Ovary (tissue), 7 donors: ENCODE measurements at regions not wholly inside any gene's neighbourhood (a gene's known extent, or its start where the extent isn't known, plus 50 kb on each side); places are given as distances from the start of the nearest gene placed in this dataset.

Experiments used
- DNase-seq, 5 donors: peaks; one replicate each; pipeline ENCODE4 v3.0.0-alpha.2; 2019 to 2020
- H3K27ac ChIP-seq, 2 donors: fragments of 200-600 bp; one replicate each; pipeline versions ENCODE4 v1.5.1 to v1.8.0; 2019 to 2022
- H3K27me3 ChIP-seq: fragments of 200-600 bp; one replicate; pipeline ENCODE4 v1.8.0; 2022
- H3K36me3 ChIP-seq: fragments of 200-600 bp; sonication (generic); one replicate; pipeline ENCODE4 v1.5.1; 2019
- H3K4me1 ChIP-seq: one replicate; pipeline ENCODE4 v1.8.1; 2013; ENCODE audit warnings: mild to moderate bottlenecking, moderate library complexity; ENCODE audit not compliant: insufficient read depth
- H3K4me3 ChIP-seq: fragments of 200-600 bp; sonication (generic); one replicate; pipeline ENCODE4 v1.5.1; 2017
- H3K9me3 ChIP-seq, 2 donors: fragments of 200-600 bp in 1 of 2; sonication (generic) in 1 of 2; one replicate each; pipeline versions ENCODE4 v1.5.1 to v1.8.1; 2013 to 2019; ENCODE audit warnings: mild to moderate bottlenecking in 1 of 2, moderate library complexity in 1 of 2
- CTCF ChIP-seq, 3 donors: fragments of 450-650 bp in 2 of 3; fragments of 200-600 bp in 1 of 3; IDR thresholded peaks; one replicate each; pipeline versions ENCODE4 v1.5.1 to v1.8.0; 2016 to 2022; ENCODE audit warnings: antibody characterized with exemption in 3 of 3, mild to moderate bottlenecking in 1 of 3
- EP300 ChIP-seq: sonication (generic); formaldehyde crosslinking; IDR thresholded peaks from one replicate; pipeline ENCODE4 v1.6.1; 2017; ENCODE audit warnings: antibody characterized with exemption
- POLR2A ChIP-seq: fragments of 450-650 bp; IDR thresholded peaks from one replicate; pipeline ENCODE4 v1.6.1; 2017; ENCODE audit warnings: antibody characterized with exemption, mild to moderate bottlenecking, moderate library complexity
- WGBS, 3 donors: extraction: QIAGEN DNeasy Blood & Tissue Kit in 1 of 3; methylation state at CpG; one replicate each; pipeline versions ENCODE4 v1.1.5 to v1.1.7; 2013 to 2017; 5-methylcytosine and 5-hydroxymethylcytosine counted together
- intact Hi-C, 4 donors: fragments of 100-400 bp; cut with DNase I; formaldehyde crosslinking; loops; one replicate each; pipeline versions ENCODE4 v1.11.0 to v1.15.1; 2022 to 2023
- donor health status: DM: no; HTN: no; CAD: no; lungs with moderate emphysema.
- donor health status: DM: no; HTN: no; CAD: no.
- donor health status: Bipolar disorder and iron deficiency.
- donor health status: DM: no; HTN: no; CAD: no.
- donor health status: DM: yes; HTN: yes; CAD: no.

GRCh38 chr6:164018133-164018532, 603.6 kb downstream of the QKI start:
- 68 to 76% (median 71%) methylated on average over 4 of the region's 4 CpGs for WGBS, 3 donors
- Histone ChIP-seq H3K27me3 (no peaks in the 10 kb centered on the region), H3K9me3 (no peaks in the 10 kb centered on the region), H3K4me1 (no peaks in the 10 kb centered on the region), H3K4me3 (no peak overlapping the region), H3K27ac (no peak overlapping the region), H3K36me3 (no peaks in the 10 kb centered on the region)
- TF ChIP-seq CTCF (IDR thresholded peaks at IDR 0.05) (no peak), EP300 (no peak), POLR2A (no peak)
- DNase-seq, result no peak
- intact Hi-C loops, result no loop called here

- Histone ChIP-seq H3K4me1 (no peaks in the 10 kb centered on the region), H3K4me3 (no peak overlapping the region), H3K27ac (no peak overlapping the region), H3K36me3 (no peaks in the 10 kb centered on the region), H3K27me3 (no peaks in the 10 kb centered on the region), H3K9me3 (no peaks in the 10 kb centered on the region)
- WGBS, 3 donors, result 84 to 89% (median 85%) methylated on average over 6 of the region's 6 CpGs
- intact Hi-C loops, result no loop called here
- no peak for TF ChIP-seq EP300
- no peak for TF ChIP-seq CTCF (IDR thresholded peaks at IDR 0.05)
- TF ChIP-seq POLR2A, result no peak
- no peak for DNase-seq
Measured at GRCh38 chr6:164016056-164016455, 601.5 kb downstream of the QKI start.

GRCh38 chr6:164015088-164015484, 600.6 kb downstream of the QKI start:
- Histone ChIP-seq H3K9me3 (no peaks in the 10 kb centered on the region), H3K36me3 (no peaks in the 10 kb centered on the region), H3K27me3 (no peaks in the 10 kb centered on the region), H3K4me3 (no peak overlapping the region), H3K4me1 (no peaks in the 10 kb centered on the region), H3K27ac (no peak overlapping the region)
- no peak for DNase-seq
- intact Hi-C loops, result no loop called here
- no peak for TF ChIP-seq POLR2A
- TF ChIP-seq CTCF (IDR thresholded peaks at IDR 0.05), result no peak
- TF ChIP-seq EP300, result no peak
- 94 to 96% (median 95%) methylated on average over 4 of the region's 4 CpGs for WGBS, 3 donors

- no peaks in the 10 kb centered on the region for H3K9me3 ChIP-seq
- no peaks in the 10 kb centered on the region for H3K4me1 ChIP-seq
- no peak for DNase-seq
- TF ChIP-seq EP300 (no peak), CTCF (IDR thresholded peaks at IDR 0.05) (no peak), POLR2A (no peak)
- no peak overlapping the region for H3K27ac ChIP-seq
- H3K36me3 ChIP-seq, result no peaks in the 10 kb centered on the region
- intact Hi-C loops, result no loop called here
- WGBS, 3 donors, result 74 to 84% (median 82%) methylated on average over 11 of the region's 11 CpGs
- no peak overlapping the region for H3K4me3 ChIP-seq
- no peaks in the 10 kb centered on the region for H3K27me3 ChIP-seq
Measured at GRCh38 chr6:164014346-164015087, 600.0 kb downstream of the QKI start.
